ENCODE measurements at regions not wholly inside any gene's neighbourhood (a gene's known extent, or its start where the extent isn't known, plus 50 kb on each side); places are given as distances from the start of the nearest gene placed in this dataset.

DNA sequence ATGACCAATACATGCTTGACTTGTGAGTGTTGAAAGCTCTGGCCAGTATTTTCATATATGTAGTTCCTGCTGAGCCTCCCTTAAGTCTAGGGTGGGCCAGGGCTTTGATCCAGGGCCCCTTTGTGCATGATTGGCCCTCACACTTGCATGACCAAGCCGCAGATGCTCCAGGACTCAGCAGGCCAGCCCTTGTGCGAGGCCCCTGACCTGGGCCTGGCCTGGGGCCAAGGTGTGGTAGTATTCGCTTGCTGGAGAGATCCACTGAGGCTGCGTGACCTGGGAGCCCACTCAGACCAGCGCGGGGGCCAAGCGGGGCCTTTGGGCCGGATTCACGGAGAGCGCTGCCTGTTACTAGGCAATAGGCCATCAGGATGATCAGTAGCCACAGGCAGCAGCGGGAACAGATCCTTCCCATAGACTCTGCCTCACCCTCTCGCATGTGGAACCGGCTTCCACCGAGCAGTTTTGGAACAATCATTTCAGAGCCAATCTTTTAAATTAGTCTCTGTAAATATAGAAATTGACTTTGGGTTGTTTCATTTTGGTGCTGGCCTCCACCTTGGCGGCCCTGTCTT lies 79.0 kb upstream of the PTCH1 start:
- TF ChIP-seq, protein P1, sequence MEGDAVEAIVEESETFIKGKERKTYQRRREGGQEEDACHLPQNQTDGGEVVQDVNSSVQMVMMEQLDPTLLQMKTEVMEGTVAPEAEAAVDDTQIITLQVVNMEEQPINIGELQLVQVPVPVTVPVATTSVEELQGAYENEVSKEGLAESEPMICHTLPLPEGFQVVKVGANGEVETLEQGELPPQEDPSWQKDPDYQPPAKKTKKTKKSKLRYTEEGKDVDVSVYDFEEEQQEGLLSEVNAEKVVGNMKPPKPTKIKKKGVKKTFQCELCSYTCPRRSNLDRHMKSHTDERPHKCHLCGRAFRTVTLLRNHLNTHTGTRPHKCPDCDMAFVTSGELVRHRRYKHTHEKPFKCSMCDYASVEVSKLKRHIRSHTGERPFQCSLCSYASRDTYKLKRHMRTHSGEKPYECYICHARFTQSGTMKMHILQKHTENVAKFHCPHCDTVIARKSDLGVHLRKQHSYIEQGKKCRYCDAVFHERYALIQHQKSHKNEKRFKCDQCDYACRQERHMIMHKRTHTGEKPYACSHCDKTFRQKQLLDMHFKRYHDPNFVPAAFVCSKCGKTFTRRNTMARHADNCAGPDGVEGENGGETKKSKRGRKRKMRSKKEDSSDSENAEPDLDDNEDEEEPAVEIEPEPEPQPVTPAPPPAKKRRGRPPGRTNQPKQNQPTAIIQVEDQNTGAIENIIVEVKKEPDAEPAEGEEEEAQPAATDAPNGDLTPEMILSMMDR (IDR thresholded peaks at IDR 0.05): no peak
- TF ChIP-seq POLR2A (IDR thresholded peaks at IDR 0.05): no peak
- H3K4me1 ChIP-seq: no peaks in the 10 kb centered on the region
- no peak overlapping the region for H3K4me3 ChIP-seq
- no peaks in the 10 kb centered on the region for H3K27me3 ChIP-seq
- no peak overlapping the region for H3K27ac ChIP-seq
- H3K36me3 ChIP-seq: no peaks in the 10 kb centered on the region
- no peaks in the 10 kb centered on the region for H3K9me3 ChIP-seq
- no peak for DNase-seq

DNA sequence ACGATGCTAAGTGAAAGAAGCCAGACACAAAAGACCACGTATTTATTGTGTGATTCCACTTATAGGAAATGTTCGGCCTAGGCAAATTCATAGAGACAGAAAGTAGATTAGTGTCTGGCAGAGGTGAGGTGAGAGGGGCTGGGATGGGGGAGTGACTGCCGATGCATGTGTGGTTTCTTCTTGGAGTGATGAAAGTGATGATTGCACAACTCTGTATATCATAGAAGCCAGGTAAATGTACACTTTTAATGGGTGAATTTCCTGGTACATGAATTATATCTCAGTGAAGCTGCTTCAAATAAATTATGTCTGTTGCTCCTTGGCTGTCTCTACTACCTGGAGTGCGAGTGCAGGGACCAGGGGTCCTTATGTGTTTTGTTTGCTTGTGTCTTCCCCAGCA lies 76.2 kb upstream of the PTCH1 start:
- Histone ChIP-seq H3K27ac (no peak overlapping the region), H3K9me3 (no peaks in the 10 kb centered on the region), H3K4me3 (no peak overlapping the region), H3K36me3 (no peaks in the 10 kb centered on the region), H3K27me3 (no peaks in the 10 kb centered on the region), H3K4me1 (no peaks in the 10 kb centered on the region)
- no peak for TF ChIP-seq POLR2A (IDR thresholded peaks at IDR 0.05)
- TF ChIP-seq, protein P1 (IDR thresholded peaks at IDR 0.05): no peak
- DNase-seq: no peak

DNA sequence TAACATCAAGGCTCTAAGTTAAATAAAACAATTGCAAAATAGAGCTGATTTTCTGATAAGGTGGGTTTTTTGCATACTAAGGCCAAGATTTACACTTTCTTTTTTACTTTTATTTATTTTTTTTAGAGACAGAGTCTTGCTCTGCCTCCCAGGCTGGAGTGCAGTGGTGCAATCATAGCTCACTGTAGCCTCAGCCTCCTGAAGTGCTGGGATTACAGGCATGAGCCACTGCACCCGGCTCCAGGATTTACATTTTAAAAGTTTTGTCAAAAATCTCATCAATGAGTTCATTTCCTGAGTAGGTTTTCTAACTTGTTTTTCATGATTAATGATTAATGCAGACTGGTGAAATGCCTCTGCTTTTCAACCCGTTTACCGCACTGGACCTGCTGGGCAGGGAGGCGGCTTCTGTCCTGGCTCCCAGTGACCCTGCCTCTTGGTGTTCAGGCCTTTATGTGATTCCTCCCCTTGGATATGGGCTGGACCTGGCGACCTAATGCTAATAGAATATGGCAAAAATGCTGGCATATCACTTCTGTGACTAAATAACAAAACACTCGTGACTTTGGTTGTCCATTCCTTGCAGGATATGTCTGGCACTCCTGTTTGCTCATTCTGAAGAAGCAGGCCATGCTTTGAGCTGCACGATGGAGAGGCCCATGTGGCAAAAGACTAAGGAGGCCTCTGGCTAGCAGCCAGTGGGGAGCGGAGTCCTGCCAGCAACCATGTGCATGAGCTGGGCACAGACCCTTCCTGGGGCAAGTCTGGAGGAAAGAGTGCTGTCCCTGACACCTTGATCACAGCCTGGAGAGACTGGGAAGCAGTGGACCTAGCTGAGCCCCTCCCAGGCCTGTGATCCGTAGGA lies 72.2 kb upstream of the PTCH1 start:
- Histone ChIP-seq H3K4me3 (no peak overlapping the region), H3K4me1 (no peaks in the 10 kb centered on the region), H3K27ac (no peak overlapping the region), H3K27me3 (no peaks in the 10 kb centered on the region), H3K9me3 (no peaks in the 10 kb centered on the region), H3K36me3 (no peaks in the 10 kb centered on the region)
- TF ChIP-seq, protein P1 (IDR thresholded peaks at IDR 0.05): no peak
- no peak for TF ChIP-seq POLR2A (IDR thresholded peaks at IDR 0.05)
- DNase-seq: no peak

DNA sequence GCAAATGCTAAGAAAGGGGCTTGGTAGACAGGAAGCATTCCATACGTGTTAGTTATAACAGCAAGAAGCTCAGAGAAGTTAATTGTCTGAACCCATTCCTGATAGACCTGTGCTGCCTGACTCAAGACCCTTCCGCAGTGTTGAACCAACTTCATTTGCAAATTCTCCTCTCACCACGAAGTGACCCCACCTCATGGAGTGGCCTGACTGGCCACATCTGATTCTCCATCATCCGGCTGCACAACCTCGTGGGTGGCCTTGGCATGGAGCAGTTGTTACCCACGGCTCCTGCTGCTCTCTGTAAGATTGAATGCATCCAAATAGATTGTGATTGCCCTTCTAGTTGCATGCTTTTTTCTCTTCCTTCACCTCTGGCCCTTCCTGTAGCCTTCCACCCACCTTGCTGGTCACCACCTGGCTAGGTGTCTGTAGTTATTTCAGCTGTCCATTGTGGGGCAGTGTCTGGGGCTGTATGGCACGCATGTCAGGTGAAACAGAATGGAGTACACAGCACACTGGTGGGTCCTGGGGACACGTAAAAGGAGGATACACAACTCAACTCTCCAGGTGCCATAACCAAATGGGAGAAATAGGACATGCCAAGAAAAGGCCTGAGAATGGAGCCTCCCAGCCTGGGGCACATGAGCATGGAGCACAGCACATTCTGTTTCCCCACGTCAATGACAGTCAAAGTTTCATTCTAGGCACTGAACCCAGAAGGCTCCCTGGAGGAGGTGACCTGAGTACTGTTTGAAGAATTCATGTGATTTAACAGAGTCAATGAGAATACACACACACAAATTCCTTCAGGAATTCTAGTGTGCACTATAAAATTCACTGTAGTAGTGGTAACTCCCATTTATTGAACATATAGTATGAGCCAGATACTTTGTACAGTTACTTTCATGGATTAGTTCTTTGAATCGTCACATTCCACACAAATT lies 70.5 kb upstream of the PTCH1 start:
- no peak for TF ChIP-seq POLR2A (IDR thresholded peaks at IDR 0.05)
- TF ChIP-seq, protein P1 (IDR thresholded peaks at IDR 0.05): no peak
- no peaks in the 10 kb centered on the region for H3K27me3 ChIP-seq
- no peak overlapping the region for H3K4me3 ChIP-seq
- no peak for DNase-seq
- H3K27ac ChIP-seq: no peak overlapping the region
- H3K4me1 ChIP-seq: no peaks in the 10 kb centered on the region
- H3K9me3 ChIP-seq: no peaks in the 10 kb centered on the region
- H3K36me3 ChIP-seq: no peaks in the 10 kb centered on the region

DNA sequence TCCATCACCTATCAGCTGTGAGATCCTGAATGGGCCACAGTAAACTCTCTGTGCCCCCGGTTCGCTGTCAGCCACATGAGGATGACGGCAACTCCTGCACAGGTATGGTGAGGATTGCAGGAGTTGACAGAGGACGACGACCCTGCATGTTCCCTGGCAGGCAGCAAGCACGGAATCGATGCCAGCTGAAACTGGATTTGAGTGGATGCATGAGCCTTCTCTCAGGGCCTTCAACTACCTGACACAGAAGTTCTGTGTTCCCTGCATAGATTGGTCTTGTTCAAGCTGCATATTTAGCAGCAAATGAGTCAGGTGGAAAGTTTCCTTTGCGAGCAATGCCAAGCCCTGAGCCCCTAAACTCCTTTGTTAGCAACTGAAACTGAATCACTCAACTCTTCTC lies 69.6 kb upstream of the PTCH1 start:
- H3K4me1 ChIP-seq: peaks cover 0 to 2% (median 0%) of the 10 kb centered on the region in 4 donors
- H3K27ac ChIP-seq: no peak overlapping the region
- no peaks in the 10 kb centered on the region for H3K27me3 ChIP-seq
- no peaks in the 10 kb centered on the region for H3K9me3 ChIP-seq
- DNase-seq: no peak
- no peaks in the 10 kb centered on the region for H3K36me3 ChIP-seq
- H3K4me3 ChIP-seq: no peak overlapping the region
- TF ChIP-seq, protein P1 (IDR thresholded peaks at IDR 0.05): no peak
- no peak for TF ChIP-seq POLR2A (IDR thresholded peaks at IDR 0.05)
